HEK293 (cell line): ENCODE measurements at regions not wholly inside any gene's neighbourhood (a gene's known extent, or its start where the extent isn't known, plus 50 kb on each side); places are given as distances from the start of the nearest gene placed in this dataset.

ENCODE experiments used
- YY1 ChIP-seq: fragments of 450-650 bp; formaldehyde crosslinking; IDR thresholded peaks from 2 replicates; pipeline ENCODE4 v1.5.1; 2018; ENCODE audit warnings: missing biosample characterization, missing genetic modification characterization
- ZBTB1 ChIP-seq: fragments of 450-650 bp; formaldehyde crosslinking; IDR thresholded peaks from 2 replicates; pipeline ENCODE4 v1.5.1; 2016; ENCODE audit warnings: missing biosample characterization, missing genetic modification characterization
- ZBTB44 ChIP-seq: fragments of 450-650 bp; IDR thresholded peaks from 2 replicates; pipeline ENCODE4 v1.5.1; 2018; ENCODE audit warnings: missing biosample characterization, mild to moderate bottlenecking, missing genetic modification characterization
- ZFP3 ChIP-seq: fragments of 450-650 bp; formaldehyde crosslinking; IDR thresholded peaks from 2 replicates; pipeline ENCODE4 v1.5.1; 2016; ENCODE audit warnings: low read depth, missing biosample characterization, missing genetic modification characterization
- ZNF121 ChIP-seq: fragments of 450-650 bp; formaldehyde crosslinking; IDR thresholded peaks from 2 replicates; pipeline ENCODE4 v1.5.1; 2016; ENCODE audit warnings: missing biosample characterization, missing genetic modification characterization
- ZNF184 ChIP-seq: fragments of 450-650 bp; IDR thresholded peaks from 2 replicates; pipeline ENCODE4 v1.5.1; 2018; ENCODE audit warnings: missing biosample characterization, mild to moderate bottlenecking, missing genetic modification characterization
- ZNF302 ChIP-seq: fragments of 450-650 bp; formaldehyde crosslinking; IDR thresholded peaks from 2 replicates; pipeline ENCODE4 v1.5.1; 2016; ENCODE audit warnings: missing biosample characterization, missing genetic modification characterization, low read depth
- ZNF473 ChIP-seq: fragments of 450-650 bp; formaldehyde crosslinking; IDR thresholded peaks from 2 replicates; pipeline ENCODE4 v1.5.1; 2017; ENCODE audit warnings: missing biosample characterization, missing genetic modification characterization
- ZNF48 ChIP-seq: fragments of 450-650 bp; formaldehyde crosslinking; IDR thresholded peaks from 2 replicates; pipeline ENCODE4 v1.5.1; 2016; ENCODE audit warnings: missing biosample characterization, missing genetic modification characterization
- ZNF623 ChIP-seq: fragments of 450-650 bp; formaldehyde crosslinking; IDR thresholded peaks from 2 replicates; pipeline ENCODE4 v1.5.1; 2016; ENCODE audit warnings: missing biosample characterization, missing genetic modification characterization
- ZNF629 ChIP-seq: fragments of 450-650 bp; formaldehyde crosslinking; IDR thresholded peaks from 2 replicates; pipeline ENCODE4 v1.5.1; 2017; ENCODE audit warnings: missing biosample characterization, missing genetic modification characterization
- ZNF837 ChIP-seq: fragments of 450-650 bp; formaldehyde crosslinking; IDR thresholded peaks from 2 replicates; pipeline ENCODE4 v1.5.1; 2016; ENCODE audit warnings: missing biosample characterization, missing genetic modification characterization
- TF ChIP-seq, protein P1 (sequence below): fragments of 450-650 bp; formaldehyde crosslinking; IDR thresholded peaks from 2 replicates; pipeline ENCODE4 v1.5.1; 2016; ENCODE audit warnings: missing biosample characterization, missing genetic modification characterization

DNA sequence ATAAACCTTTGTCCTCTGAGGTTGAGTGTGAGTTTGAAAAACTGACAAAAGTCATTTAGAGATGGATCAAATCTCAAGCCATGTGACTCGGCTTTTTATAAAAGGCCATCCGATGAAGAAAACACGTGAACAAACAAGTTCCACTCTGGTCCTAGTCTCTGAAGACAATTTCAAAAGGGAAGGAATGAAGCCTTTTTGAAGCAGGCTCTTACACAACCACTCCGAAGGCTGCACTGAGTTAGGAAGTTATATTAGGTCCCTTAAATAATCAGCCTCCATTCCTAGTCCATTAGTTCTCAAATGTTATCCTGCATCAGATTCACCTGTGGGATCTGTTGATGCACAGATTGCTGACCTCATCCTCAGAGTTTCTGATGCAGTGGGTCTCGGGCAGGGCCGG is 166.6 kb upstream of the HMHB1 start:
- TF ChIP-seq ZNF629 (tag by site-specific recombination) = no peak
- TF ChIP-seq ZFP3 (tag by site-specific recombination) = no peak
- TF ChIP-seq ZNF837 = no peak
- TF ChIP-seq, protein P1, sequence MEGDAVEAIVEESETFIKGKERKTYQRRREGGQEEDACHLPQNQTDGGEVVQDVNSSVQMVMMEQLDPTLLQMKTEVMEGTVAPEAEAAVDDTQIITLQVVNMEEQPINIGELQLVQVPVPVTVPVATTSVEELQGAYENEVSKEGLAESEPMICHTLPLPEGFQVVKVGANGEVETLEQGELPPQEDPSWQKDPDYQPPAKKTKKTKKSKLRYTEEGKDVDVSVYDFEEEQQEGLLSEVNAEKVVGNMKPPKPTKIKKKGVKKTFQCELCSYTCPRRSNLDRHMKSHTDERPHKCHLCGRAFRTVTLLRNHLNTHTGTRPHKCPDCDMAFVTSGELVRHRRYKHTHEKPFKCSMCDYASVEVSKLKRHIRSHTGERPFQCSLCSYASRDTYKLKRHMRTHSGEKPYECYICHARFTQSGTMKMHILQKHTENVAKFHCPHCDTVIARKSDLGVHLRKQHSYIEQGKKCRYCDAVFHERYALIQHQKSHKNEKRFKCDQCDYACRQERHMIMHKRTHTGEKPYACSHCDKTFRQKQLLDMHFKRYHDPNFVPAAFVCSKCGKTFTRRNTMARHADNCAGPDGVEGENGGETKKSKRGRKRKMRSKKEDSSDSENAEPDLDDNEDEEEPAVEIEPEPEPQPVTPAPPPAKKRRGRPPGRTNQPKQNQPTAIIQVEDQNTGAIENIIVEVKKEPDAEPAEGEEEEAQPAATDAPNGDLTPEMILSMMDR (tag by site-specific recombination) = no peak
- no peak for TF ChIP-seq ZNF184
- TF ChIP-seq ZBTB1 (tag by site-specific recombination) = no peak
- no peak for TF ChIP-seq YY1 (tag by site-specific recombination)
- TF ChIP-seq ZNF623 (tag by site-specific recombination) = no peak
- TF ChIP-seq ZNF302 (tag by site-specific recombination) = no peak
- TF ChIP-seq ZNF473 (tag by site-specific recombination) = no peak
- no peak for TF ChIP-seq ZNF48 (tag by site-specific recombination)
- no peak for TF ChIP-seq ZNF121 (tag by site-specific recombination)
- no peak for TF ChIP-seq ZBTB44 (tag by site-specific recombination)
